Sciatic nerve (tissue), 2 donors: ENCODE measurements at regions not wholly inside any gene's neighbourhood (a gene's known extent, or its start where the extent isn't known, plus 50 kb on each side); places are given as distances from the start of the nearest gene placed in this dataset.
A peak's percentile ranks its signal among the peaks of the same experiment; 100 is the strongest.
"Not testable (repeated sequence)": the region's sequence is repeated elsewhere in the genome, so short reads cannot be mapped to it uniquely, and the experiment has no call there.

Source experiments
- ATAC-seq: fragments of 200-7000 bp; cut with Tn5 transposase; one replicate; pipeline ENCODE4 v1.9.1; 2020; ENCODE audit warnings: mild to moderate bottlenecking, moderate library complexity
- DNase-seq: peaks from one replicate; pipeline ENCODE4 v3.0.0-alpha.2; 2020; ENCODE audit warnings: low spot score
- intact Hi-C: fragments of 100-400 bp; cut with DNase I; formaldehyde crosslinking; loops from one replicate; pipeline ENCODE4 v1.14.2; 2022
- donor health status: DM: no; HTN: no; CAD: no.
- donor health status: DM: no; HTN: no; CAD: no.

- ATAC-seq (no peak), DNase-seq (no peak)
- intact Hi-C loops: no loop called here
Measured at GRCh38 chr2:234814374-234814773, 137.4 kb upstream of the SH3BP4 start.

DNA sequence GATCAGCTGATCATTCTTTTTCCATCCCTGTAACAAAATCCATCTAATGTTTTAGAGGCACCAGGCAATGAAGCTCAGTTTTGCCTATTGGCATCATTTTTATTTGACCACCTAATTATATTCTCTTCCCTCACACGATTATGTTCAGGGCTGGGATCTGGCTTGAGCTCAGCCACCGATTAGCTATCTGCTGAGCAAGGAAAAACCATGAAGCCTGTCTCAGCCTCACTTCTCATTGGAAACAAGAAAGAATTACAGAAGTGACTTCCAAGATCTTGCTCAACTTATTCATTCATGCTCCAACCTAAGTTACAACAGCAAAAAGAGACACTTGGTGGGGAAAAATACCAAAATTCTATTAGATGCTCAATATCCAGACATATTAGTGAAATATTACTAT is 139.0 kb upstream of the SH3BP4 start:
- intact Hi-C loops: no loop called here
- no peak for DNase-seq
- no peak for ATAC-seq

DNA sequence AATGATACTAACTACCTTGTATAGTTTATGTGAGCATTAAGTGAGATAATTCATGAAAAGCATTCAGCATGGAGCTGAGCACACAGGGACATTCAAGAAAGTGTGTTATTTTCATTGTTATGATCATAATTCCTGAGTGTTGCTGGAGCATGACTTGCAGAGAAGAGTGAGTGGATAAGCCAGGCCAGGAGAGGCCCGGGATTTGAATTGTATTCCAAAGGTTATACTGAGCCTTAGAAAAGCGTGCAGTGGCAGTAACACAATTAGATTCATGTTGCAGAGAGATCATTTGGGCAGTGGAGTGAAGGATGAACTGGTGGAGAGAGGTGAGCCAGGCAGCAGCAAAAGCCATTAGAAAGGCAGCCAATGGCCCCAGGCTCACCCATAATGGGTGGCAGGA is 142.9 kb upstream of the SH3BP4 start:
- intact Hi-C loops: no loop called here
- ATAC-seq (no peak), DNase-seq (no peak)

- DNase-seq (no peak), ATAC-seq (no peak)
- intact Hi-C loops: no loop called here
Measured at GRCh38 chr2:234806818-234807217, 145.0 kb upstream of the SH3BP4 start.

DNA sequence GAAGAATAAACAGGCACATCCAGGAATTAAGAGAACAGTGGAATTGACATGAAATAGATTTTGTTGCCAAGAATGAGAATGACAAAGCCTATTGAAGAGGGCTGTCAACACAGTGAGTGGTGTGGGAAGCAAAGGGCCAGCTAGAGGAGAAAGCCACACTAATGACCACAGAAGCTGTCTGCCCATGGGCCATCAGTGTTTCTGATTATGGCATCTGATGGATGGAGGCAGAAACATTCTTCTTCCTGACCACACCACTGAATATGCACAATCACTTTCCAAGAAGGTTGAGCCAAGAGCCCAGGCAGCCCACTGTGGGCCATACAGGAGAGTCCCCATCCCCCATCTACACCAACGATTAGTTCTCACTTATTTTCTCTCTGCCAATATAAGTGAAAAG is 146.0 kb upstream of the SH3BP4 start:
- ATAC-seq: no peak

GRCh38 chr2:234804704-234805103 is 147.1 kb upstream of the SH3BP4 start:
- no peak for ATAC-seq
- intact Hi-C loops: no loop called here
- no peak for DNase-seq

More for the DNA sequence above, 146.0 kb upstream of the SH3BP4 start:
- DNase-seq: no peak
- intact Hi-C loops: no loop called here

- intact Hi-C loops: no loop called here
- DNase-seq: no peak
- ATAC-seq: no peak
Measured at GRCh38 chr2:234802845-234803171, 149.0 kb upstream of the SH3BP4 start.

- ATAC-seq: no peak
- no peak for DNase-seq
- intact Hi-C loops: no loop called here
Measured at GRCh38 chr2:234802071-234802844, 149.6 kb upstream of the SH3BP4 start.

GRCh38 chr2:234797566-234798250 is 154.1 kb upstream of the SH3BP4 start:
- intact Hi-C loops: loop anchor here (5.0 kb wide), 2 partner anchors 280 to 1145 kb away; no protein-coding TSS in a partner anchor
- DNase-seq: no peak
- ATAC-seq: no peak

- DNase-seq: no peak
- no peak for ATAC-seq
- intact Hi-C loops: loop anchor here (5.0 kb wide), 2 partner anchors 281 to 1144 kb away; no protein-coding TSS in a partner anchor
Measured at GRCh38 chr2:234796045-234796591, 155.7 kb upstream of the SH3BP4 start.

DNA sequence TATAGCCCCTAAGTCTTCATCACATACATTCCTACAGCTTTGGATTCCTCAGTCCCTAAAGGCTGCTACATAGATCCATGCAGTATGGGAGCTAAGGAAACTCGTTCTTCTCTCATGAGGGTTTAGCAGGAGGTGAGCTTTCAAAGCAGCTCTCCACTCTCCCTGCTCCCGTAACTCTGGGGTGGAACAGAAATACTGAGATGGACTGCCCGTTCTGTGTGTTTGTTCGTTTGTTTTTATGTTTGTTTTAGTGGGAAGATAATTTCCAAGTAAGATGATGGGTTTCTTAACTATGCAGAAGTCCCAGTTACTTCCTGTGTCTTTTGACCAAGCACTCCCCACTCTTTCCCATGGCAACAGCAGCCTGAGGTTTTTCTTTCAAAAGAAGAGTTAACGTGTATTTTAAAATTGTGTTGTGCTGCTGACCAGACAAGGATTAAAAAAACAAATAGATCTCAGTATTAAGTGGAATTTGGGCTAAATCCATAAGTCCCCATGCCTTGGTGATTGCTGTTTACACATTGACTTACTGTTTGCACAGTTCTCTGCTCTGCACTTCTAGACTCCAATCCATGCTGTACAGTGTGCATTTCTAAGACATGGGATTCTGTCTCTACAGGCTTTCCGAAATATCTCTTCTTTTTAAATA is 156.4 kb upstream of the SH3BP4 start:
- DNase-seq (no peak), ATAC-seq (no peak)
- intact Hi-C loops: loop anchor here (5.0 kb wide), 2 partner anchors 282 to 1143 kb away; no protein-coding TSS in a partner anchor

GRCh38 chr2:234794866-234795265 is 157.0 kb upstream of the SH3BP4 start:
- intact Hi-C loops: loop anchor here (5.0 kb wide), 2 partner anchors 282 to 1143 kb away; no protein-coding TSS in a partner anchor
- DNase-seq: no peak
- no peak for ATAC-seq

DNA sequence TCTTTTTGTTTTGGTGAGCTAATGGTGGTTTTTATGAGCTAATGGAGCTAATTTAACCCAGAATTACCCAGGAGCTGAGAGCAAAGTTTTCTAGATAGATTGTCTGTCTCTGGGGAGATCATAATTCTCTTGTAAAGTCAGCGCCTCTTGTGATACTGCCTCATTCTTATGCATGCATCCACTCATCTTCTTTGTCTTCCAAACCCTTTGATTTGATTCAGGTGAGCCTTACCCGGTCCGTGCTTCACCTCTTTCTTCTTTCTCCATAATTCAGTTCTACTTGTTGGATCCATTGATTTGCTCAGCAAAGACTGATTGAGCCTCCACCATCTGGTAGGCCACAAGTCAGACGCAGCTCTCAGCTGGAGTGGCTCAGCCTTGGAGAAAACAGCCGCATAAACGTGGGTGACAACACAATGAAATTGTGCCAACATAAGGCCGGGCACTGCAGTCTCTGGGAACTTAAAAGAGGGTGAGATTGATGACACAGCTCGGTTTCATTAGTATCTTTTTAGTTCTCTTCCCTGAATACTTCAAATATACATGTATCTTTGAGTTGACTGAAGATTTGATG is 158.5 kb upstream of the SH3BP4 start:
- DNase-seq (no peak), ATAC-seq (no peak)
- intact Hi-C loops: no loop called here

DNA sequence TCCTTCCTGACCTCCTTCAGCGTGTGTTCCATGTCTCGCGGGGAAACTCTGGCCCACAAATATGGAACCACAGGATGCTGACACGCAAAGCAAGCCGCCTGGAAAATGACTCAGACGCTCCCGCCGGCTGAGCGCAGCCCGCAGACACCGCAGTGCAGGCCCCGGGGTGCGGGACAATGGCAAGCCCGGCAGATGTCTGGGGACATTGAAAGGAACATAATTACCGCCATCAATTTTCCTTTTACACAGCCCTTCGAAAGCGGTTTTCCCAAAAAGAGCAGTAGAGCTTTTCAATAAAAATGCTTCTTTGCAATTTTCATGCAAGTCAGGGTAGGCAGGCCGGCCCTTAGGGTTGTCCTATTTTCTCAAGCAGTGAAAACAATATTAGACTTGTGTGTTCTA is 159.2 kb upstream of the SH3BP4 start:
- ATAC-seq (peak; percentile 45), DNase-seq (no peak)
- intact Hi-C loops: no loop called here

- intact Hi-C loops: not testable (repeated sequence)
Measured at GRCh38 chr2:234792096-234792495, 159.7 kb upstream of the SH3BP4 start.

DNA sequence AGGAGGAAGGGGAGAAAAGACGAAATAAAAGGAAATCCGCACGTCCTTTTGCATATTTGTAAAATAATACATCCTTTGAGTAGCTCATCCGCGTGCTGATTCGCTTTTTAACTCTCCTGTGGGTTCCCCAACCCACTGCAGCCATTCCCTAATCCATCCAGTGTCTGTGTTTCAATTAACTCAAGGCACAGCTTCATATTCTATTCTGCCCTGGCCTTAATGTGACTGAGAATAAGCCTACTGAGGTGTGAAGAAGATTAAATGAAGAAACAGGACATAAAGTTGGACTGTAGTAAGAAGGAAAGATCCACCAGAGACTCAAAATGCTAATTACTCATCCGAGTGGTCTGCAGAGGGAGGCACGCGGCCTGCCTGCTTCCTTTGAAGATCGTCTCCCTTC is 161.4 kb upstream of the SH3BP4 start:
- intact Hi-C loops: no loop called here
- DNase-seq (no peak), ATAC-seq (no peak)

More at GRCh38 chr2:234792096-234792495, 159.7 kb upstream of the SH3BP4 start:
- not testable (repeated sequence) for ATAC-seq, DNase-seq

- ATAC-seq (no peak), DNase-seq (no peak)
- intact Hi-C loops: no loop called here
Measured at GRCh38 chr2:234789556-234790325, 162.1 kb upstream of the SH3BP4 start.

- DNase-seq (no peak), ATAC-seq (no peak)
- intact Hi-C loops: no loop called here
Measured at GRCh38 chr2:234788841-234789240, 163.0 kb upstream of the SH3BP4 start.

DNA sequence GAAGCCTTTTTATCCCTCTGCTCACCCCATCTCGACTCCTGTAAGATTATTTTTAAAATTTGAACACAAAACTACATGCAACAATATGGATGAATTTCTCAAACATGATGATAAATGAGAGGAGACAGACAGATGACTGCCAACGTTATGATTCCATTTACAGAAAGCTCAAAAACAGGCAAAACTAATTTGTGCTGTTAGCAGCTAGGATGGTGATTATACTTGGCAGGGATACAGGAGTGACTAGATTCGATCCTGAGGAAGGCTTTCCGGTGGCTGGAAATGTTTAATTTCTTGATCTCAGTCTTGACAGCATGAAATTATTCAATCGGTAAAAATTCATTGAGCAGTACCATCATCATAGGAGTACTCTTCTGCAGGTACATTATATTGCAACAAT is 163.4 kb upstream of the SH3BP4 start:
- DNase-seq: no peak
- intact Hi-C loops: no loop called here
- ATAC-seq: no peak
